ENCODE measurements at regions not wholly inside any gene's neighbourhood (a gene's known extent, or its start where the extent isn't known, plus 50 kb on each side); places are given as distances from the start of the nearest gene placed in this dataset.
"Not testable (repeated sequence)": the region's sequence is repeated elsewhere in the genome, so short reads cannot be mapped to it uniquely, and the experiment has no call there.

GRCh38 chr4:174418640-174419212 lies 103.6 kb downstream of the HPGD start:
- no peaks in the 10 kb centered on the region for H3K36me3 Mint-ChIP-seq
- ChIA-PET POLR2A (no interaction called here), CTCF (no interaction called here)
- intact Hi-C loops (cut with micrococcal nuclease) = no loop called here
- H3K4me1 Mint-ChIP-seq (ENCODE audit: low read depth) = peaks cover 10% of the 10 kb centered on the region
- H3K9me3 Mint-ChIP-seq = no peaks in the 10 kb centered on the region
- H3K27ac Mint-ChIP-seq = no peak overlapping the region
- H3K4me3 Mint-ChIP-seq = no peak overlapping the region
- DNase-seq = no peak
- H3K27me3 Mint-ChIP-seq = peaks cover 6% of the 10 kb centered on the region

- Mint-ChIP-seq H3K4me1 (ENCODE audit: low read depth) (no peaks in the 10 kb centered on the region), H3K36me3 (no peaks in the 10 kb centered on the region), H3K9me3 (peaks cover 3% of the 10 kb centered on the region), H3K27me3 (no peaks in the 10 kb centered on the region), H3K27ac (no peak overlapping the region), H3K4me3 (no peak overlapping the region)
- ChIA-PET CTCF (no interaction called here), POLR2A (no interaction called here)
- DNase-seq = no peak
- intact Hi-C loops (cut with micrococcal nuclease) = no loop called here
These were observed 113.3 kb downstream of the HPGD start for GRCh38 chr4:174408841-174409552.

- H3K36me3 Mint-ChIP-seq = no peaks in the 10 kb centered on the region
- DNase-seq = no peak
- ChIA-PET CTCF (no interaction called here), POLR2A (no interaction called here)
- H3K4me1 Mint-ChIP-seq (ENCODE audit: low read depth) = no peaks in the 10 kb centered on the region
- intact Hi-C loops (cut with micrococcal nuclease) = no loop called here
- H3K27ac Mint-ChIP-seq = no peak overlapping the region
- no peak overlapping the region for H3K4me3 Mint-ChIP-seq
- no peaks in the 10 kb centered on the region for H3K9me3 Mint-ChIP-seq
- no peaks in the 10 kb centered on the region for H3K27me3 Mint-ChIP-seq
These were observed 115.9 kb downstream of the HPGD start for GRCh38 chr4:174406383-174406782.

- Mint-ChIP-seq H3K27me3 (no peaks in the 10 kb centered on the region), H3K4me1 (ENCODE audit: low read depth) (no peaks in the 10 kb centered on the region), H3K36me3 (no peaks in the 10 kb centered on the region), H3K9me3 (no peaks in the 10 kb centered on the region), H3K4me3 (no peak overlapping the region), H3K27ac (no peak overlapping the region)
- ChIA-PET CTCF (no interaction called here), POLR2A (no interaction called here)
- DNase-seq = no peak
- intact Hi-C loops (cut with micrococcal nuclease) = no loop called here
These were observed 116.4 kb downstream of the HPGD start for GRCh38 chr4:174405923-174406322.

DNA sequence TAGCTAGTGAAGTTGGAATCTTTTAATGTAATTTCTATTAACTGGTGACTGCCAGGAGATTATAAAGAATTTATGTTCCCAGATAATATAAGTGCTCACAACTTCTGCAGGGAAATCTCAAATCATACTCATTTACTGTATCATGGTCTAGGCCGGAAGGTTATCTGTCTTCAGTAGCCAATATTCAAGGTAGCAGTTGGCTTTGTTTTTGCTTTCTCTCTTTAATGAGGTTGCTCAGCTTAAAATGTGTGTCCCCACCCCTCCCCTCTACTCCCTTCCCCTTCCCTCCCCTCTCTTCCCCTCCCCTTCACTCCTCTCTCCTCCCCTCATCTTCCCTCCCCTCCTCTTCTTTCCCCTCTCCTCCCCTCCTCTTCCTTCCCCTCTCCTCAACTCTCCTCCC lies 117.6 kb downstream of the HPGD start:
- CTCF ChIA-PET = no interaction called here
- no peaks in the 10 kb centered on the region for H3K4me1 Mint-ChIP-seq (ENCODE audit: low read depth)
- POLR2A ChIA-PET = no interaction called here
- no peaks in the 10 kb centered on the region for H3K27me3 Mint-ChIP-seq
- DNase-seq = no peak
- intact Hi-C loops (cut with micrococcal nuclease) = no loop called here
- H3K27ac Mint-ChIP-seq = no peak overlapping the region
- no peaks in the 10 kb centered on the region for H3K36me3 Mint-ChIP-seq
- H3K4me3 Mint-ChIP-seq = no peak overlapping the region
- H3K9me3 Mint-ChIP-seq = no peaks in the 10 kb centered on the region

DNA sequence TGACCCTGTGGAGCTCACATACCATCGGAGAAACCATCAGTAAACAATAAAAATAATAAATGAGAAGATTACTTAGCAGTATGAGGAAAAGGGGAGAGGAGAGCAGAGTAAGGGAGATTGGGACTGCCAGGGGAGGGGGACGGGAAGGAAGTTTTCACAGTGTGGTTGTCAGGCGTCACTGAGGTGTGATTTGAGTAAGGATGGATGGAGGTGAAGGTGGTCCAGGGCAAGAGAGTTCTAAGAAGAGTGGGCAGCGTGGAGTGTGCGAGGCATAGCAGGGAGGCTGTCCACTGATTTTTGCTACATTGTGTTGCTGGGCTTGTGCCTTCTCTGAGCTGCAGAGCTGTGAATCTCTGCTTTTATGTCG lies 119.1 kb downstream of the HPGD start:
- POLR2A ChIA-PET = no interaction called here

DNA sequence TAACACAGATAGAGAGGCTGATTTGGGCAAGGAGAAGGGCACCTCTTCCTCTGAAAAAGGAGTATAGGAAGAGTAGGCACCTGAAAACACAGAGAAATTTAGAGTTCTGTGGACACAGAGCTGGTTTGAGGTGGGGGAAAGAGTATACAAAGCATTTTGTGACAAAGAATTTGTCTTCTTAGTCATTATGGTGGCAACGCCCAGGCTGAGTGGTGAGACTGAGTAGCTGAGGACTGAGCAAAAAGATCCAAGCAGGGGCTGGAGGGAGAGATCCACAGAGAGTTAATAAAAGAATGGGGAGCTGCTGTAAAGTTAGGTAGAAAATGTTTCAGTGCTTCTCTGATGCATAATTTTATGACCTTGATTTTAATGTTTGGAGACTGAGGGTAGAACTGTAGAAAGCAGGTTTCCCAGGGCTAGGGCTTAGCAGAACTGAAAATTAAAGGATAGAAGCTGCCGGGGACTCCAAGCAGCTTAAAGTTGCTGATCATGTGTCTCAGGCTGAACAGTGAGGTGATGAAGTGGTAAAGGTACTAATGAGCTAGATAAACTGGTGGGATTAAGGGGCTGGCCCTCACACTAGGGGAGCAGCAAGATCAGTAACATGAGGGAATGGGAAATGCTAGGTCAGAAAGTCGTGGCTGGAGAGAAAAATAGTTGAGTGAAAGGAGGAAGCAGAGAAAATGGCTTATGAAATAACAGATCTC lies 118.9 kb downstream of the CEP44 start:
- ChIA-PET CTCF (no interaction called here), POLR2A (no interaction called here)
- no peaks in the 10 kb centered on the region for H3K27me3 Mint-ChIP-seq
- no peaks in the 10 kb centered on the region for H3K36me3 Mint-ChIP-seq
- no peaks in the 10 kb centered on the region for H3K4me1 Mint-ChIP-seq (ENCODE audit: low read depth)
- no peaks in the 10 kb centered on the region for H3K9me3 Mint-ChIP-seq
- H3K4me3 Mint-ChIP-seq = no peak overlapping the region
- intact Hi-C loops (cut with micrococcal nuclease) = no loop called here
- H3K27ac Mint-ChIP-seq = no peak overlapping the region
- no peak for DNase-seq

More for the DNA sequence above, 119.1 kb downstream of the HPGD start:
- Mint-ChIP-seq H3K27ac (no peak overlapping the region), H3K27me3 (no peaks in the 10 kb centered on the region), H3K4me1 (ENCODE audit: low read depth) (no peaks in the 10 kb centered on the region), H3K4me3 (no peak overlapping the region), H3K9me3 (no peaks in the 10 kb centered on the region), H3K36me3 (no peaks in the 10 kb centered on the region)
- intact Hi-C loops (cut with micrococcal nuclease) = no loop called here
- DNase-seq = no peak
- CTCF ChIA-PET = no interaction called here

GRCh38 chr4:174401471-174402130 lies 117.9 kb downstream of the CEP44 start:
- intact Hi-C loops (cut with micrococcal nuclease) = no loop called here
- no peaks in the 10 kb centered on the region for H3K9me3 Mint-ChIP-seq
- peaks cover 1% of the 10 kb centered on the region for H3K27me3 Mint-ChIP-seq
- H3K4me3 Mint-ChIP-seq = no peak overlapping the region
- CTCF ChIA-PET = no interaction called here
- DNase-seq = no peak
- no peaks in the 10 kb centered on the region for H3K36me3 Mint-ChIP-seq
- H3K27ac Mint-ChIP-seq = no peak overlapping the region
- H3K4me1 Mint-ChIP-seq (ENCODE audit: low read depth) = no peaks in the 10 kb centered on the region
- POLR2A ChIA-PET = no interaction called here

DNA sequence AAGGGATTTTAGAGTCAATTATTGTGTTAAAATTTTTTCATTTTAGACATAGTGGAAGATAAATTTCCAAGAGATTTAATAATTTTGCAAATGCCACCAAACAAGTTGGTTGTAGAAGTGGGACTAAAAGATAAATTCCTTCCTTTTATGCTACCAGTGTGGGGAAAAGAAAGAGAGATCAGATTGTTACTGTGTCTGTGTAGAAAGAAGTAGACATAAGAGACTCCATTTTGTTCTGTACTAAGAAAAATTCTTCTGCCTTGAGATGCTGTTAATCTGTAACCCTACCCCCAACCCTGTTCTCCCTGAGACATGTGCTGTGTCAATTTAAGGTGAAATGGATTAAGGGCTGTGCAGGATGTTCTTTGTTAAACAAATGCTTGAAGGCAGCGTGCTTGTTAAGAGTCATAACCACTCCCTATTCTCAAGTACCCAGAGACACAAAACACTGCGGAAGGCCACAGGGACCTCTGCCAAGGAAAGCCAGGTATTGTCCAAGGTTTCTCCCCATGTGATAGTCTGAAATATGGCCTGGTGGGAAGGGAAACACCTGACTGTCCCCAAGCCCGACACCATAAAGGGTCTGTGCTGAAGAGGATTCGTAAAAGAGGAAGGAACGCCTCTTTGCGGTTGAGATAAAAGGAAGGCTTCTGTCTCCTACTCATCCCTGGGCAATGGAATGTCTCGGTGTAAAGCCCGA lies 117.0 kb downstream of the CEP44 start:
- H3K36me3 Mint-ChIP-seq; H3K27ac Mint-ChIP-seq; DNase-seq; POLR2A ChIA-PET; H3K9me3 Mint-ChIP-seq; H3K4me3 Mint-ChIP-seq; H3K4me1 Mint-ChIP-seq (ENCODE audit: low read depth); intact Hi-C loops (cut with micrococcal nuclease); CTCF ChIA-PET; H3K27me3 Mint-ChIP-seq: not testable (repeated sequence)

DNA sequence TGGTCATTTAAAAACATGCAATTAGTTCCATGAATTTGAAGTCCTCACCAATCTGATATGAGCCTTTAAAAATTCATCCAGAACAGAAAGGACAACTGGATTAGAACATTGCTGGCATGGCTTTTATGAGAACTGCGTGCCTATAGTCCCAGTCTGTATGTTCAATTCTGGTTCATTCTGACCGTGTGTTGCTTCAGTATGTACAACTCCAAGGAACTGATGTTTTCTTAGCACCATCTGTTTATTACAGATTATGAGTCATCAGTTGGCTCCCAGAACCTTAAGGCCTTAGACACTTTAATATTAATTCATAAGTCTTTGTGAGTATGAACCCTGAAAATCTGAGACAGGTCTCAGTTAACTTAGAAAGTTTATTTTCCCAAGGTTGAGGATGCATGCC lies 115.0 kb downstream of the CEP44 start:
- Mint-ChIP-seq H3K4me1 (ENCODE audit: low read depth) (no peaks in the 10 kb centered on the region), H3K27me3 (peaks cover 3% of the 10 kb centered on the region), H3K4me3 (no peak overlapping the region), H3K36me3 (no peaks in the 10 kb centered on the region), H3K9me3 (no peaks in the 10 kb centered on the region), H3K27ac (no peak overlapping the region)
- CTCF ChIA-PET = no interaction called here
- no peak for DNase-seq
- intact Hi-C loops (cut with micrococcal nuclease) = no loop called here
- POLR2A ChIA-PET = no interaction called here

- Mint-ChIP-seq H3K27ac (no peak overlapping the region), H3K4me3 (no peak overlapping the region), H3K27me3 (peaks cover 3% of the 10 kb centered on the region), H3K4me1 (ENCODE audit: low read depth) (no peaks in the 10 kb centered on the region), H3K9me3 (no peaks in the 10 kb centered on the region), H3K36me3 (no peaks in the 10 kb centered on the region)
- ChIA-PET CTCF (no interaction called here), POLR2A (no interaction called here)
- no peak for DNase-seq
- intact Hi-C loops (cut with micrococcal nuclease) = no loop called here
These were observed 113.8 kb downstream of the CEP44 start for GRCh38 chr4:174397366-174398155.

- ChIA-PET CTCF (interaction anchor here (0.5 kb wide), 1 partner anchor 1152 kb away, joined by 3 read pairs; no protein-coding TSS in a partner anchor), POLR2A (no interaction called here)
- DNase-seq = no peak
- H3K27ac Mint-ChIP-seq = no peak overlapping the region
- intact Hi-C loops (cut with micrococcal nuclease) = no loop called here
- H3K9me3 Mint-ChIP-seq = no peaks in the 10 kb centered on the region
- H3K4me1 Mint-ChIP-seq (ENCODE audit: low read depth) = no peaks in the 10 kb centered on the region
- H3K36me3 Mint-ChIP-seq = no peaks in the 10 kb centered on the region
- peaks cover 3% of the 10 kb centered on the region for H3K27me3 Mint-ChIP-seq
- H3K4me3 Mint-ChIP-seq = no peak overlapping the region
These were observed 112.9 kb downstream of the CEP44 start for GRCh38 chr4:174396599-174397110.

Measured in activated CD4-positive, alpha-beta memory T cell treated with anti-CD3 and anti-CD28 coated beads for 36 hours (primary cell).